Ishikawa (cell line): ENCODE measurements at regions not wholly inside any gene's neighbourhood (a gene's known extent, or its start where the extent isn't known, plus 50 kb on each side); places are given as distances from the start of the nearest gene placed in this dataset.

Source experiments
- CEBPB ChIP-seq: IDR thresholded peaks from 2 replicates; pipeline ENCODE4 v1.6.1; 2012
- CREB1 ChIP-seq: IDR thresholded peaks from 2 replicates; pipeline ENCODE4 v1.6.1; 2012; ENCODE audit warnings: low read depth
- EGR1 ChIP-seq: IDR thresholded peaks from 2 replicates; pipeline ENCODE4 v1.6.1; 2012
- EP300 ChIP-seq: IDR thresholded peaks from 2 replicates; pipeline ENCODE4 v1.6.1; 2012; ENCODE audit warnings: borderline replicate concordance
- FOXM1 ChIP-seq: IDR thresholded peaks from 2 replicates; pipeline ENCODE4 v1.6.1; 2012; ENCODE audit warnings: low read depth, borderline replicate concordance
- MAX ChIP-seq: IDR thresholded peaks from 2 replicates; pipeline ENCODE4 v1.6.1; 2012
- NFIC ChIP-seq: IDR thresholded peaks from 2 replicates; pipeline ENCODE4 v1.6.1; 2012
- RAD21 ChIP-seq: IDR thresholded peaks from 2 replicates; pipeline ENCODE4 v1.6.1; 2012; ENCODE audit warnings: low read depth
- REST ChIP-seq: IDR thresholded peaks from 2 replicates; pipeline ENCODE4 v1.6.1; 2012; ENCODE audit warnings: low read depth, mild to moderate bottlenecking
- TAF1 ChIP-seq: IDR thresholded peaks from 2 replicates; pipeline ENCODE4 v1.6.1; 2012; ENCODE audit warnings: low read depth, mild to moderate bottlenecking
- TCF12 ChIP-seq: IDR thresholded peaks from 2 replicates; pipeline ENCODE4 v1.6.1; 2012; ENCODE audit warnings: low read depth
- TEAD4 ChIP-seq: IDR thresholded peaks from 2 replicates; pipeline ENCODE4 v1.6.1; 2012
- USF1 ChIP-seq: IDR thresholded peaks from 2 replicates; pipeline ENCODE4 v1.6.1; 2012
- YY1 ChIP-seq: IDR thresholded peaks from 2 replicates; pipeline ENCODE4 v1.6.1; 2012; ENCODE audit warnings: low read depth
- ZBTB7A ChIP-seq: IDR thresholded peaks from 2 replicates; pipeline ENCODE4 v1.6.1; 2012; ENCODE audit warnings: low read depth

- TF ChIP-seq RAD21, result no peak
- TF ChIP-seq REST, result no peak
- TF ChIP-seq EGR1, result no peak
- TF ChIP-seq NFIC, result no peak
- no peak for TF ChIP-seq FOXM1
- TF ChIP-seq YY1, result no peak
- no peak for TF ChIP-seq MAX
- no peak for TF ChIP-seq TEAD4
- no peak for TF ChIP-seq USF1
- TF ChIP-seq CREB1, result no peak
- TF ChIP-seq CEBPB, result no peak
- TF ChIP-seq ZBTB7A, result no peak
- no peak for TF ChIP-seq EP300
These were observed 366.5 kb downstream of the ALG10 start for GRCh38 chr12:34388636-34389377.

GRCh38 chr12:34389378-34390170 lies 367.3 kb downstream of the ALG10 start:
- TF ChIP-seq REST (no peak), TAF1 (no peak), EGR1 (no peak), USF1 (no peak)

- TF ChIP-seq EP300 (no peak), RAD21 (no peak), CEBPB (no peak), TAF1 (no peak), TCF12 (no peak), NFIC (no peak), FOXM1 (no peak)
These were observed 368.0 kb downstream of the ALG10 start for GRCh38 chr12:34390171-34390841.

GRCh38 chr12:34390846-34391700 lies 368.8 kb downstream of the ALG10 start:
- TF ChIP-seq YY1, result no peak
- TF ChIP-seq FOXM1, result no peak
- TF ChIP-seq RAD21, result no peak
- TF ChIP-seq REST, result no peak
- no peak for TF ChIP-seq TAF1
- no peak for TF ChIP-seq EP300
- TF ChIP-seq CEBPB, result no peak
- TF ChIP-seq TEAD4, result no peak
- no peak for TF ChIP-seq TCF12
- TF ChIP-seq CREB1, result no peak
- TF ChIP-seq EGR1, result no peak
- no peak for TF ChIP-seq USF1
- no peak for TF ChIP-seq NFIC
- TF ChIP-seq MAX, result no peak
- no peak for TF ChIP-seq ZBTB7A
